A549 (cell line): ENCODE measurements at regions not wholly inside any gene's neighbourhood (a gene's known extent, or its start where the extent isn't known, plus 50 kb on each side); places are given as distances from the start of the nearest gene placed in this dataset.

Experiments used
- EHMT2 ChIP-seq: fragments of 200-600 bp; sonication (generic); IDR thresholded peaks from 2 replicates; pipeline ENCODE4 v1.6.1; 2016; ENCODE audit warnings: antibody characterized with exemption, low read depth, mild to moderate bottlenecking, moderate library complexity
- POLR2A ChIP-seq: IDR thresholded peaks from 2 replicates; pipeline ENCODE4 v1.6.1; 2012; ENCODE audit warnings: mild to moderate bottlenecking, low read length
- USF2 ChIP-seq: fragments of 450-650 bp; IDR thresholded peaks from 2 replicates; pipeline ENCODE4 v1.6.1; 2014; ENCODE audit warnings: antibody characterized with exemption

- TF ChIP-seq POLR2A (no peak), USF2 (no peak), EHMT2 (no peak)
These were observed 107.9 kb downstream of the RPL22L1 start for GRCh38 chr3:170762064-170762463.
